Panc1 (cell line): ENCODE measurements at regions not wholly inside any gene's neighbourhood (a gene's known extent, or its start where the extent isn't known, plus 50 kb on each side); places are given as distances from the start of the nearest gene placed in this dataset.

Experiments used
- ATAC-seq: fragments of 200-7000 bp; cut with Tn5 transposase; 2 replicates; pipeline ENCODE4 v1.9.1; 2020; ENCODE audit warnings: mild to moderate bottlenecking, moderate library complexity
- BruUV-seq: library from RNA; stranded (reverse); fragments of 400-500 nt; replicated peaks from 2 replicates; lab custom pipeline; 2021; lab: Mats Ljungman, UMichigan
- CTCF ChIA-PET: fragments of 300-600 bp; sonication (Branson Sonifier 250); formaldehyde crosslinking; loops from one replicate; lab custom pipeline; 2022; ENCODE audit warnings: antibody characterized with exemption; lab: Charles Lee
- POLR2A ChIA-PET: fragments of 300-600 bp; sonication (Branson Sonifier 250); formaldehyde crosslinking; loops from one replicate; lab custom pipeline; 2022; ENCODE audit warnings: antibody characterized with exemption; lab: Charles Lee
- DNase-seq: peaks from one replicate; pipeline ENCODE4 v3.0.0-alpha.2; 2010; ENCODE audit warnings: low read depth, low spot score
- H3K27ac ChIP-seq: 2 replicates; pipeline ENCODE4 v1.5.1; 2011; ENCODE audit warnings: mild to moderate bottlenecking, low read length, inconsistent platforms
- H3K27me3 ChIP-seq: fragments of 200-500 bp; sonication (Bioruptor generic); 2 replicates; pipeline ENCODE4 v1.6.0; 2014; ENCODE audit warnings: low read length, inconsistent platforms; ENCODE audit not compliant: control insufficient read depth, insufficient read depth
- H3K36me3 ChIP-seq: fragments of 200-500 bp; sonication (Bioruptor generic); 2 replicates; pipeline ENCODE4 v1.5.1; 2014; ENCODE audit warnings: inconsistent platforms, mild to moderate bottlenecking, low read length, moderate library complexity; ENCODE audit not compliant: control insufficient read depth, insufficient read depth
- H3K4me1 ChIP-seq: 2 replicates; pipeline ENCODE4 v1.5.1; 2011; ENCODE audit warnings: inconsistent platforms, mild to moderate bottlenecking, low read length, moderate library complexity; ENCODE audit not compliant: control insufficient read depth, insufficient read depth
- H3K4me3 ChIP-seq, 2 experiments: 2 replicates each; pipeline ENCODE4 v1.5.1; 2011 to 2012; ENCODE audit warnings: low read depth in 2 of 2, low read length in 2 of 2, mild to moderate bottlenecking in 2 of 2, inconsistent platforms in 1 of 2, moderate library complexity in 1 of 2
- H3K9me3 ChIP-seq: fragments of 200-500 bp; sonication (Bioruptor generic); 2 replicates; pipeline ENCODE4 v1.5.1; 2014; ENCODE audit warnings: low read depth, mild to moderate bottlenecking, inconsistent platforms, low read length, moderate library complexity; ENCODE audit not compliant: control insufficient read depth, insufficient read depth
- CTCF ChIP-seq: fragments of 450-650 bp; IDR thresholded peaks from 2 replicates; pipeline ENCODE4 v1.5.1; 2017; ENCODE audit warnings: mild to moderate bottlenecking
- POLR2AphosphoS5 ChIP-seq: IDR thresholded peaks from 2 replicates; pipeline ENCODE4 v1.6.1; 2012; ENCODE audit warnings: mild to moderate bottlenecking, low read depth, low read length, moderate library complexity
- SIN3A ChIP-seq: IDR thresholded peaks from 2 replicates; pipeline ENCODE4 v1.6.1; 2012; ENCODE audit warnings: low read depth, mild to moderate bottlenecking, low read length, moderate library complexity, borderline replicate concordance; ENCODE audit not compliant: insufficient read depth
- TCF7L2 ChIP-seq: IDR thresholded peaks from 2 replicates; pipeline ENCODE4 v1.6.1; 2011; ENCODE audit warnings: mild to moderate bottlenecking, low read depth, low read length, inconsistent platforms
- in situ Hi-C: cut with HindIII; loops from 2 replicates; pipeline ENCODE4 v1.10.0; 2016; ENCODE audit warnings: low sequenced_read_pairs, low pct_unique_long_range_greater_than_20kb
- intact Hi-C: fragments of 100-400 bp; cut with micrococcal nuclease; formaldehyde crosslinking; loops from one replicate; pipeline ENCODE4 v1.10.0; 2022; ENCODE audit not compliant: unreplicated experiment
- TF ChIP-seq, protein P1 (sequence below), 2 experiments: IDR thresholded peaks; 2 replicates each; pipeline ENCODE4 v1.6.1; 2011 to 2012; ENCODE audit warnings: low read depth in 2 of 2, control low read depth in 1 of 2, low read length in 1 of 2, mild to moderate bottlenecking in 1 of 2, moderate library complexity in 1 of 2; ENCODE audit not compliant: insufficient read depth in 1 of 2

GRCh38 chr15:29476503-29477080, 207.0 kb upstream of the NSMCE3 start:
- in situ Hi-C loops = no loop called here
- no TSS peak for BruUV-seq

DNA sequence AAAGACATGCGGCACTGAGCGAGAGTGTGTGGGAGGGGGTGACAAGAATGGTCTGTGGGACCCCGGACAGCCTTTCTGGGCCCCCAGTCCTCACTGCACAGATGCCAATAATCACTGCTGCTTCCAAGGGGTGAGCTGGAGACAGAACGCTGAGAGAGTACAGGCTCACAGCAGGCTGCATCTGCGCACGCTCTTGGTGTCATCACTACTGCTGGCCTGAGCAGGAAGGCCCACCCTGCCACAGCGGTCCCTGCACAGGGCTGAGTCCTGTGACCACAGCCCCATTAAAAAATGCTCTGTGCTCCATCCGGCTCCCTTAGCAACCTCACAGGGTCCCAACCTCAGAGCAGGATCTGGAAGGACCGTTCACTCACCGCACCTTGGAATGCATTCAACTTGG, 205.5 kb upstream of the NSMCE3 start:
- ATAC-seq = no peak

More at GRCh38 chr15:29476503-29477080, 207.0 kb upstream of the NSMCE3 start:
- DNase-seq (no peak), ATAC-seq (no peak)
- ChIA-PET POLR2A (interaction anchor here (0.6 kb wide), 1 partner anchor 28 kb away, joined by 3 read pairs; no protein-coding TSS in a partner anchor), CTCF (no interaction called here)
- TF ChIP-seq CTCF = no peak
- no peak for TF ChIP-seq SIN3A
- TF ChIP-seq, protein P1, sequence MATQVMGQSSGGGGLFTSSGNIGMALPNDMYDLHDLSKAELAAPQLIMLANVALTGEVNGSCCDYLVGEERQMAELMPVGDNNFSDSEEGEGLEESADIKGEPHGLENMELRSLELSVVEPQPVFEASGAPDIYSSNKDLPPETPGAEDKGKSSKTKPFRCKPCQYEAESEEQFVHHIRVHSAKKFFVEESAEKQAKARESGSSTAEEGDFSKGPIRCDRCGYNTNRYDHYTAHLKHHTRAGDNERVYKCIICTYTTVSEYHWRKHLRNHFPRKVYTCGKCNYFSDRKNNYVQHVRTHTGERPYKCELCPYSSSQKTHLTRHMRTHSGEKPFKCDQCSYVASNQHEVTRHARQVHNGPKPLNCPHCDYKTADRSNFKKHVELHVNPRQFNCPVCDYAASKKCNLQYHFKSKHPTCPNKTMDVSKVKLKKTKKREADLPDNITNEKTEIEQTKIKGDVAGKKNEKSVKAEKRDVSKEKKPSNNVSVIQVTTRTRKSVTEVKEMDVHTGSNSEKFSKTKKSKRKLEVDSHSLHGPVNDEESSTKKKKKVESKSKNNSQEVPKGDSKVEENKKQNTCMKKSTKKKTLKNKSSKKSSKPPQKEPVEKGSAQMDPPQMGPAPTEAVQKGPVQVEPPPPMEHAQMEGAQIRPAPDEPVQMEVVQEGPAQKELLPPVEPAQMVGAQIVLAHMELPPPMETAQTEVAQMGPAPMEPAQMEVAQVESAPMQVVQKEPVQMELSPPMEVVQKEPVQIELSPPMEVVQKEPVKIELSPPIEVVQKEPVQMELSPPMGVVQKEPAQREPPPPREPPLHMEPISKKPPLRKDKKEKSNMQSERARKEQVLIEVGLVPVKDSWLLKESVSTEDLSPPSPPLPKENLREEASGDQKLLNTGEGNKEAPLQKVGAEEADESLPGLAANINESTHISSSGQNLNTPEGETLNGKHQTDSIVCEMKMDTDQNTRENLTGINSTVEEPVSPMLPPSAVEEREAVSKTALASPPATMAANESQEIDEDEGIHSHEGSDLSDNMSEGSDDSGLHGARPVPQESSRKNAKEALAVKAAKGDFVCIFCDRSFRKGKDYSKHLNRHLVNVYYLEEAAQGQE (IDR thresholded peaks at IDR 0.05; ENCODE audit: insufficient read depth in 1 of 2, low read depth in 2 of 2, low read length in 1 of 2) = no peak
- TF ChIP-seq TCF7L2 = no peak
- no peak for TF ChIP-seq POLR2AphosphoS5
- intact Hi-C loops = no loop called here
- no peaks in the 10 kb centered on the region for H3K9me3 ChIP-seq
- no peak overlapping the region for H3K4me3 ChIP-seq
- no peak overlapping the region for H3K27ac ChIP-seq
- H3K4me1 ChIP-seq = no peaks in the 10 kb centered on the region
- no peaks in the 10 kb centered on the region for H3K36me3 ChIP-seq
- H3K27me3 ChIP-seq = no peaks in the 10 kb centered on the region

More for the DNA sequence above, 205.5 kb upstream of the NSMCE3 start:
- Histone ChIP-seq H3K4me1 (no peaks in the 10 kb centered on the region), H3K27ac (no peak overlapping the region), H3K27me3 (no peaks in the 10 kb centered on the region), H3K36me3 (no peaks in the 10 kb centered on the region), H3K4me3 (no peak overlapping the region), H3K9me3 (no peaks in the 10 kb centered on the region)
- ChIA-PET CTCF (no interaction called here), POLR2A (no interaction called here)
- BruUV-seq = no TSS peak
- DNase-seq = no peak
- in situ Hi-C loops = no loop called here
- intact Hi-C loops = no loop called here
- no peak for TF ChIP-seq POLR2AphosphoS5
- TF ChIP-seq SIN3A = no peak
- TF ChIP-seq CTCF = no peak
- TF ChIP-seq, protein P1 (IDR thresholded peaks at IDR 0.05; ENCODE audit: insufficient read depth in 1 of 2, low read depth in 2 of 2, low read length in 1 of 2) = no peak
- no peak for TF ChIP-seq TCF7L2
